Prostate gland (tissue), 2 donors: ENCODE measurements at regions not wholly inside any gene's neighbourhood (a gene's known extent, or its start where the extent isn't known, plus 50 kb on each side); places are given as distances from the start of the nearest gene placed in this dataset.
A peak's percentile ranks its signal among the peaks of the same experiment; 100 is the strongest.

Source experiments
- DNase-seq: peaks from one replicate; pipeline ENCODE4 v3.0.0-alpha.2; 2019; ENCODE audit warnings: low spot score
- H3K27ac ChIP-seq, 2 donors: fragments of 200-600 bp; sonication (generic); 2 replicates each; pipeline ENCODE4 v1.5.1; 2017 to 2019
- H3K27me3 ChIP-seq: fragments of 200-600 bp; sonication (generic); replicated peaks from 2 replicates; pipeline ENCODE4 v1.5.1; 2019; ENCODE audit not compliant: insufficient read depth
- H3K36me3 ChIP-seq, 2 donors: fragments of 200-600 bp; sonication (generic); 1 replicate in 1 of 2; 2 replicates in 1 of 2; pipeline versions ENCODE4 v1.5.1 to v1.8.1; 2017 to 2019
- H3K4me1 ChIP-seq: fragments of 200-600 bp; sonication (generic); replicated peaks from 2 replicates; pipeline ENCODE4 v1.5.1; 2019
- H3K4me3 ChIP-seq, 2 donors: fragments of 200-600 bp; sonication (generic); 2 replicates each; pipeline ENCODE4 v1.5.1; 2017 to 2019
- H3K9me3 ChIP-seq: fragments of 200-600 bp; sonication (generic); 2 replicates; pipeline ENCODE4 v1.5.1; 2017
- POLR2A ChIP-seq: fragments of 450-650 bp; IDR thresholded peaks from one replicate; pipeline ENCODE4 v1.6.1; 2016; ENCODE audit warnings: antibody characterized with exemption, mild to moderate bottlenecking
- POLR2AphosphoS5 ChIP-seq: sonication (generic); formaldehyde crosslinking; IDR thresholded peaks from one replicate; pipeline ENCODE4 v1.6.1; 2017; ENCODE audit warnings: antibody characterized with exemption
- WGBS: methylation state at CpG from one replicate; pipeline ENCODE4 v1.1.5; 2018; 5-methylcytosine and 5-hydroxymethylcytosine counted together
- intact Hi-C: fragments of 100-400 bp; cut with DNase I; formaldehyde crosslinking; loops from one replicate; pipeline ENCODE4 v1.14.2; 2022
- TF ChIP-seq, protein P1 (sequence below), 4 experiments: fragments of 200-600 bp in 2 of 4; fragments of 450-650 bp in 2 of 4; sonication (generic) in 2 of 4; IDR thresholded peaks; 1 replicate in 3 of 4; 2 replicates in 1 of 4; pipeline ENCODE4 v1.5.1; 2016 to 2019; ENCODE audit warnings: antibody characterized with exemption in 4 of 4, mild to moderate bottlenecking in 2 of 4, moderate library complexity in 2 of 4

DNA sequence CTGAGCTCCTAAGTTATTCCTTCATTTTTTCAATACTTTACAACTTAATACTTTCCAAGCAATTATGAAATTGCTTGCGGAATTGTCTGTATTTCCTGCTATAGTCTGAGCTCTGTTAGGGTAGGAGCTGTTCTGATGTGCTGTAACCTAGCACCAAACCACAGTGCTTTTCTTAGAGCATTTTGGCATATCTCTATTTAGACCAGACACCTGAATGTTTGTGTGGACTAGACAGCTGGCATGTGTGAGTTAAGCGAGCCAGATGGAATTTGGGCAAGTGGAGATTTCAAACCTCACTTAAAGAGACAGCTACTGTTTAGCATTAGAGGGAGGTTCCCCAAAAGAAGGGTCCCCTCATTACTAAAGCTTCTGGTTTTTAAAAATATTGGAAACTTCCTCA is 106.1 kb downstream of the RWDD3 start:
- no peaks in the 10 kb centered on the region for H3K27me3 ChIP-seq
- H3K36me3 ChIP-seq = no peaks in the 10 kb centered on the region
- 37% methylated on average over 2 of the region's 2 CpGs for WGBS
- H3K27ac ChIP-seq = no peak overlapping the region
- no peak overlapping the region for H3K4me3 ChIP-seq
- no peak for TF ChIP-seq POLR2A
- TF ChIP-seq POLR2AphosphoS5 = no peak
- TF ChIP-seq, protein P1, sequence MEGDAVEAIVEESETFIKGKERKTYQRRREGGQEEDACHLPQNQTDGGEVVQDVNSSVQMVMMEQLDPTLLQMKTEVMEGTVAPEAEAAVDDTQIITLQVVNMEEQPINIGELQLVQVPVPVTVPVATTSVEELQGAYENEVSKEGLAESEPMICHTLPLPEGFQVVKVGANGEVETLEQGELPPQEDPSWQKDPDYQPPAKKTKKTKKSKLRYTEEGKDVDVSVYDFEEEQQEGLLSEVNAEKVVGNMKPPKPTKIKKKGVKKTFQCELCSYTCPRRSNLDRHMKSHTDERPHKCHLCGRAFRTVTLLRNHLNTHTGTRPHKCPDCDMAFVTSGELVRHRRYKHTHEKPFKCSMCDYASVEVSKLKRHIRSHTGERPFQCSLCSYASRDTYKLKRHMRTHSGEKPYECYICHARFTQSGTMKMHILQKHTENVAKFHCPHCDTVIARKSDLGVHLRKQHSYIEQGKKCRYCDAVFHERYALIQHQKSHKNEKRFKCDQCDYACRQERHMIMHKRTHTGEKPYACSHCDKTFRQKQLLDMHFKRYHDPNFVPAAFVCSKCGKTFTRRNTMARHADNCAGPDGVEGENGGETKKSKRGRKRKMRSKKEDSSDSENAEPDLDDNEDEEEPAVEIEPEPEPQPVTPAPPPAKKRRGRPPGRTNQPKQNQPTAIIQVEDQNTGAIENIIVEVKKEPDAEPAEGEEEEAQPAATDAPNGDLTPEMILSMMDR (IDR thresholded peaks at IDR 0.05) = no peak
- no peaks in the 10 kb centered on the region for H3K4me1 ChIP-seq
- intact Hi-C loops = no loop called here
- no peaks in the 10 kb centered on the region for H3K9me3 ChIP-seq
- DNase-seq = no peak

DNA sequence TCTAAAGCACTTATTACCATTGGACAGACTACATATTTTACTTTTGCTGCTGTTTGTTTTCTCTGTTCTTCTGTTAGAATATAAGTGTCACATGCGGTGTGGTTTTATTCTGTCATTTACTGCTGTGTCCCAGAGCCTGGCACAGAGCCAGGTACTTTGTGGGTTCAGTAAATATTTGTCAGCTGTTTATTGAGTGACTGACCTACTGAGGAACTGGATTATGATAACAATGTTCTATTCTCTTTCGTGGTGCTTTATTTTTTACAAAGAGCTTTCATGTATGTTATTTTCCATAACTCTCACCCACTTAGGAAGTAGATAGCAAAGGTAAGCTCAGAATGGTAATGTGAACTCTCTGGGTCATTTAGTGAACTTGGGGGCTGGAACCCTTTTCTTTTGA is 118.8 kb downstream of the RWDD3 start:
- peak; percentile 72 for TF ChIP-seq POLR2AphosphoS5
- TF ChIP-seq, protein P1 (IDR thresholded peaks at IDR 0.05) = no peak
- TF ChIP-seq POLR2A = no peak
- Histone ChIP-seq H3K4me3 (no peak overlapping the region), H3K9me3 (no peaks in the 10 kb centered on the region), H3K27me3 (no peaks in the 10 kb centered on the region), H3K36me3 (no peaks in the 10 kb centered on the region), H3K4me1 (no peaks in the 10 kb centered on the region), H3K27ac (peak overlapping the region in 1 of 2 donors; percentile 43)
- intact Hi-C loops = no loop called here
- peak; percentile 69 for DNase-seq
- WGBS = 18% methylated on average over 2 of the region's 2 CpGs

DNA sequence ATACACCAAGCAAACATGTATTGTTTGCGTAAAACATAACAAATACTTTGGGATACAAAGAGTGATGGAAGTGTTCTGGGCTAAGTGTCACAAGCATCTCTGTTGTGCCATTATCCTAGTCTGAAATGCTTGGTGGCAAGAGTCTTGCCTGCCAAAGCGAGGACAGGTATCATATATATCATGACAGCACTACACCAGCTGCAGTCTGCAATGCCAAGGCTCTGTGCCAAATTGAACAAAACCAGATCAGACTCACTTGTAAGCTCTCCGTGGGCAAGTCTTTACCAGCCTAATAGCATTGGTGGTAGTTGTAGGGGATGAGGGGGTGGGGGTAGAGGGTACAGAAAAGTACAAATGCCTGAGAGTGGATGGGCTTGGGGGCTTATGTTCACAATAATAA is 119.2 kb downstream of the RWDD3 start:
- Histone ChIP-seq H3K27me3 (no peaks in the 10 kb centered on the region), H3K4me1 (no peaks in the 10 kb centered on the region), H3K36me3 (no peaks in the 10 kb centered on the region), H3K4me3 (no peak overlapping the region), H3K27ac (peak overlapping the region in 1 of 2 donors; percentile 43), H3K9me3 (no peaks in the 10 kb centered on the region)
- WGBS = 9% methylated on average over 3 of the region's 3 CpGs
- intact Hi-C loops = no loop called here
- TF ChIP-seq POLR2AphosphoS5 = no peak
- no peak for TF ChIP-seq POLR2A
- TF ChIP-seq, protein P1 (IDR thresholded peaks at IDR 0.05) = no peak
- peak; percentile 32 for DNase-seq

DNA sequence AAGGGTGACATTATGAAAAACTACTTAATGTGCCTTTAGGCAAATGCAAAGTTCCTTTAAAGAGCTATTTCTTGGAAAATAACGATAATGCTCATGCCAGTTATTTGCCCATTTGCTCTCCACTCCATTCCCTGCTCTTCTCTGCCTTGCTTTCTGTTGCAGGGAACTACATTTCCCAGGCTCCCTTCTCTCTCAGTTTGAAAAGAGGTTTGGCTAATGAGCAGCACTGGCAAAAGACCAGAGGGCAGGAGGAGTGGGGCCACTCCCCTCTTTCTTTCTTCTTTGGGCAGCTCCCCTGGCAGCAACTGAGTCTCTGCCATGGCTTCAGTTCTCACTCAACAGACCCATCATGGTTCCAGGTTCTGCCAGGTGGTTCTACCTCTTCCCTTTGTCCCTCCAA is 130.5 kb downstream of the RWDD3 start:
- 97% methylated on average over 1 of the region's 1 CpG for WGBS
- no peaks in the 10 kb centered on the region for H3K4me1 ChIP-seq
- H3K36me3 ChIP-seq = no peaks in the 10 kb centered on the region
- H3K27ac ChIP-seq = no peak overlapping the region
- intact Hi-C loops = no loop called here
- no peak for DNase-seq
- H3K9me3 ChIP-seq = no peaks in the 10 kb centered on the region
- H3K4me3 ChIP-seq = no peak overlapping the region
- H3K27me3 ChIP-seq = no peaks in the 10 kb centered on the region
- TF ChIP-seq, protein P1 (IDR thresholded peaks at IDR 0.05) = no peak
- TF ChIP-seq POLR2AphosphoS5 = no peak
- no peak for TF ChIP-seq POLR2A

DNA sequence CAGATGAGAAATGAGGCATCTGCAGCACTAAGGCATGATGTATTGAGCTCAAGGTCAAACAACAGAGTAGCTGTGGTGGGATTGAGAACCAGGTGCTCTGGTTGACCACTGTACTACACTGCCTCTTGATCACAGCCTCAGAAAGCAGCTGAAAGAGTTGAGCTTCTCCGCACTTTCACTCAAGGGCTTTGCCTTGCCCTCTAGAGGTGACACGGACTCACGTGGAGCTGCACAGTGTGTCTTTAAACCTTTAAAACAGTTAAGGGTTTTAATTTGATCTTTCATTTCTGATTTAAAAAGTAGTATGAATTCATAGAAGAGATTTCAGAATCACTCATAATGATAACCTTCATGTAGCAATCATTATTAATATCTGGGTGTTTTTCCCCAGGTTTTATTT is 132.5 kb downstream of the RWDD3 start:
- intact Hi-C loops = no loop called here
- TF ChIP-seq POLR2AphosphoS5 (no peak), POLR2A (no peak)
- TF ChIP-seq, protein P1 (IDR thresholded peaks at IDR 0.05) = no peak
- no peaks in the 10 kb centered on the region for H3K9me3 ChIP-seq
- no peak for DNase-seq
- H3K36me3 ChIP-seq = no peaks in the 10 kb centered on the region
- H3K4me3 ChIP-seq = no peak overlapping the region
- WGBS = 91% methylated on average over 3 of the region's 3 CpGs
- H3K4me1 ChIP-seq = peaks cover 3% of the 10 kb centered on the region
- H3K27ac ChIP-seq = no peak overlapping the region
- no peaks in the 10 kb centered on the region for H3K27me3 ChIP-seq
